Smooth muscle cell (in vitro differentiated cells): ENCODE measurements at regions not wholly inside any gene's neighbourhood (a gene's known extent, or its start where the extent isn't known, plus 50 kb on each side); places are given as distances from the start of the nearest gene placed in this dataset.

Experiments used
- DNase-seq: peaks from one replicate; lab custom pipeline; 2025; ENCODE audit not compliant: unreplicated experiment; lab: John Stamatoyannopoulos, UW
- H2AFZ ChIP-seq: fragments of 200-600 bp; sonication (generic); 2 replicates; pipeline ENCODE4 v1.6.0; 2016; ENCODE audit warnings: antibody characterized with exemption, low read depth, mild to moderate bottlenecking
- H3F3A ChIP-seq: fragments of 200-600 bp; sonication (generic); 2 replicates; pipeline ENCODE4 v1.6.0; 2017; ENCODE audit warnings: antibody characterized with exemption, low read depth
- H3K27ac ChIP-seq: fragments of 200-600 bp; sonication (generic); 2 replicates; pipeline ENCODE4 v1.5.1; 2016; ENCODE audit warnings: low read depth, mild to moderate bottlenecking
- H3K27me3 ChIP-seq: fragments of 200-600 bp; sonication (generic); 2 replicates; pipeline ENCODE4 v1.6.1; 2016; ENCODE audit warnings: low read depth, mild to moderate bottlenecking
- H3K36me3 ChIP-seq: fragments of 200-600 bp; sonication (generic); 2 replicates; pipeline ENCODE4 v1.5.1; 2016; ENCODE audit warnings: low read depth
- H3K4me1 ChIP-seq: fragments of 200-600 bp; sonication (generic); 2 replicates; pipeline ENCODE4 v1.5.1; 2016; ENCODE audit warnings: low read depth
- H3K4me2 ChIP-seq: fragments of 200-600 bp; sonication (generic); 2 replicates; pipeline ENCODE4 v1.6.0; 2016; ENCODE audit warnings: mild to moderate bottlenecking
- H3K4me3 ChIP-seq: fragments of 200-600 bp; sonication (generic); 2 replicates; pipeline ENCODE4 v1.5.1; 2016; ENCODE audit warnings: mild to moderate bottlenecking
- H3K79me2 ChIP-seq: fragments of 200-600 bp; sonication (generic); 2 replicates; pipeline ENCODE4 v1.6.0; 2016; ENCODE audit warnings: low read depth, mild to moderate bottlenecking
- H3K9ac ChIP-seq: fragments of 200-600 bp; sonication (generic); 2 replicates; pipeline ENCODE4 v1.6.0; 2016; ENCODE audit warnings: low read depth
- H3K9me3 ChIP-seq: fragments of 200-600 bp; sonication (generic); replicated peaks from 2 replicates; pipeline ENCODE4 v1.5.1; 2016; ENCODE audit warnings: low read depth
- H4K20me1 ChIP-seq: fragments of 200-600 bp; sonication (generic); 2 replicates; pipeline ENCODE4 v1.6.0; 2016; ENCODE audit warnings: low read depth
- CTCF ChIP-seq: fragments of 200-600 bp; sonication (generic); IDR thresholded peaks from 2 replicates; pipeline ENCODE4 v1.5.1; 2017; ENCODE audit warnings: borderline replicate concordance, mild to moderate bottlenecking, antibody characterized with exemption; ENCODE audit not compliant: insufficient read depth, poor library complexity, severe bottlenecking
- WGBS: methylation state at CpG from one replicate; pipeline ENCODE4 v1.1.7; 2016; ENCODE audit warnings: low lambda C conversion rate; 5-methylcytosine and 5-hydroxymethylcytosine counted together

DNA sequence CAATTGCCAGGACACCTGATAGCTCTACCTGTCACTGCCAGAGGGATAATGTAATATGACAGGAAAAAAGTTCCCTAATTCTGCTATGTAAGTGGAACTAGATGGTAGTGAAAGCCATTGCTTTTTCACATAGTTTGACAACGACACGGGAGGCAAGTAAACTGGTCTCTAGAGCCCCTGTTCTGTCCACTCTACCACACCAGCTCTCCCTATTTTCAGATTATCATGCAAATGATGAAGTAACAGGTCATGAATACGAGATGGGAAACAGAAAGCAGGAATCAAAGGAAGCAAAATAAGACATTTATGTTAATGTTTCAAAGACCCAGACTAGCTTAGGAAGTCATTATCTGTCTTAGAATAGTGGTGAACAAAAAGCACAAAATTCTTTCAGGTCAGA lies 56.2 kb downstream of the TAF11L14 start:
- H3K4me3 ChIP-seq = no peak overlapping the region
- no peak overlapping the region for H3K4me2 ChIP-seq

DNA sequence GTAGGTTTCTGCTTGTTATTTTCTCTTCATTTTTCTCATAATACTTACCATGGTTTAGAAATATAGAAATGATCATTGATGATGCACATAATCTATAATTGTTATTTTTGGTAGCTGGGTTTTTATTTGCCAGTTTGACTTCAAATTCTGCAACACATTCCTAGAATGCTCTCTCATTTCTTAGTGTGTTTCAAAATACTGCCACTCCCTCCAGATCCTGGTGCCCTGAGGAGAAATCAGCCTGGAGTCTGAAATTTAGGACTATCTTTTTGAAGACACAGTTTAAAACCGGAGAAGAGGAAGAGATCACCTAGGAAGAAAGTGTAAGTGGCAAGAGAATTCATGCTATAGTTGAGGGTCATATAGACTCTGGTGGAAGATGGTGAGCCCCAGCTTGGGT lies 57.5 kb downstream of the TAF11L14 start:
- no peak for TF ChIP-seq CTCF

More for the DNA sequence above, 56.2 kb downstream of the TAF11L14 start:
- Histone ChIP-seq H3F3A (no peaks in the 10 kb centered on the region), H3K27ac (no peak overlapping the region), H2AFZ (no peak overlapping the region), H3K79me2 (no peaks in the 10 kb centered on the region), H3K9ac (no peak overlapping the region), H4K20me1 (no peaks in the 10 kb centered on the region), H3K9me3 (no peaks in the 10 kb centered on the region), H3K27me3 (no peaks in the 10 kb centered on the region), H3K36me3 (no peaks in the 10 kb centered on the region), H3K4me1 (no peaks in the 10 kb centered on the region)
- 41% methylated on average over 3 of the region's 3 CpGs for WGBS
- DNase-seq = no peak
- TF ChIP-seq CTCF = no peak

GRCh38 chr5:17694371-17694770 lies 60.1 kb downstream of the TAF11L14 start:
- Histone ChIP-seq H2AFZ (no peak overlapping the region), H3K4me2 (no peak overlapping the region), H3K27ac (no peak overlapping the region), H3K79me2 (no peaks in the 10 kb centered on the region), H3K36me3 (no peaks in the 10 kb centered on the region), H3K9ac (no peak overlapping the region), H3K27me3 (no peaks in the 10 kb centered on the region), H3K4me1 (no peaks in the 10 kb centered on the region), H3F3A (no peaks in the 10 kb centered on the region), H3K9me3 (no peaks in the 10 kb centered on the region), H3K4me3 (no peak overlapping the region), H4K20me1 (no peaks in the 10 kb centered on the region)
- DNase-seq = no peak
- no peak for TF ChIP-seq CTCF

More for the DNA sequence above, 57.5 kb downstream of the TAF11L14 start:
- Histone ChIP-seq H2AFZ (no peak overlapping the region), H3K4me3 (no peak overlapping the region), H3K9ac (no peak overlapping the region), H3K27ac (no peak overlapping the region), H3K79me2 (no peaks in the 10 kb centered on the region), H3K36me3 (no peaks in the 10 kb centered on the region), H3F3A (no peaks in the 10 kb centered on the region), H3K4me1 (no peaks in the 10 kb centered on the region), H3K27me3 (no peaks in the 10 kb centered on the region), H4K20me1 (no peaks in the 10 kb centered on the region), H3K9me3 (no peaks in the 10 kb centered on the region), H3K4me2 (no peak overlapping the region)
- WGBS = 79% methylated on average over 1 of the region's 1 CpG
- no peak for DNase-seq

DNA sequence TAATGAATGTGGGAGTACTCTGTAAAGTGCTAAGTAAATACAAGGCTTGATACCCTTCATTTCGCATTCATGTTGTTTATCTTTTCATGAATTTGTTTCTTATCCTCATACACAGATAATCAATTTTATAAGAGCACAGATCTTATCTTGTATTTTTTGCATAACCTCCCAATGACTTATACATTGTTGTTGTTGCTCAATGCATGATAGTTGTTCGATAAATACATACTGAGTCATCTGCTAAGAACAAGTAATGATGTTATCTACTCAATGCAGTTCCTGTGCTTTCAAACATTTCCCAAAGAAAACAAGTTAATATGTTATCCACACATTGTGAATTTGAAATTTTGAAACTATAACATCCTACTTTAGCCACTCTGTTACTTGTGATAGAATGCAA lies 60.7 kb downstream of the TAF11L14 start:
- H3K79me2 ChIP-seq = no peaks in the 10 kb centered on the region
- no peaks in the 10 kb centered on the region for H3K4me1 ChIP-seq
- no peak overlapping the region for H3K4me3 ChIP-seq
- no peaks in the 10 kb centered on the region for H3F3A ChIP-seq
- no peak for TF ChIP-seq CTCF
- H2AFZ ChIP-seq = no peak overlapping the region
- H3K27me3 ChIP-seq = no peaks in the 10 kb centered on the region
- no peak overlapping the region for H3K4me2 ChIP-seq
- H4K20me1 ChIP-seq = no peaks in the 10 kb centered on the region
- DNase-seq = no peak
- H3K27ac ChIP-seq = no peak overlapping the region
- H3K9ac ChIP-seq = no peak overlapping the region
- 62% methylated on average over 2 of the region's 2 CpGs for WGBS
- H3K9me3 ChIP-seq = no peaks in the 10 kb centered on the region
- no peaks in the 10 kb centered on the region for H3K36me3 ChIP-seq
